ENCODE measurements at regions not wholly inside any gene's neighbourhood (a gene's known extent, or its start where the extent isn't known, plus 50 kb on each side); places are given as distances from the start of the nearest gene placed in this dataset.

DNA sequence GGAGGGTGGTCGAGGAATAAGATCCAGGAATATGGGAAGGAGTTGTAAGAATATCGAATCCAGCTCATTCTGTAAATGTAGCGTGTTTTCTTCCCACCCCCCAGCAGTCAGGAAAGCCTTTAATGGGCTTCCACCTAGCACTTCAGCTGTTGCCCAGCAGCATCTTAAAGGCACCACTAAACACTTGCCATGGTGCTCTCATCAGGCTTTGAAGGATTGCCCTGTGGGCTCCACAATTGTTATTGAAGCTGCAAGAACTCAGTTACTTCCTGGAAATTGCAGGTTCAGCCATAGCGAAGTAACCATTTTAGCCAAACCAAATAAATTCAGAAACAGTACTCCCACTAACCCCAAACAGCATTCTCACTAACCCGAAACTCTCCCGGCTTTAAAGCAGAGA, 511.2 kb downstream of the PLPP3 start:
- no peak for DNase-seq (ENCODE audit: low read depth)
- TF ChIP-seq, protein P1, sequence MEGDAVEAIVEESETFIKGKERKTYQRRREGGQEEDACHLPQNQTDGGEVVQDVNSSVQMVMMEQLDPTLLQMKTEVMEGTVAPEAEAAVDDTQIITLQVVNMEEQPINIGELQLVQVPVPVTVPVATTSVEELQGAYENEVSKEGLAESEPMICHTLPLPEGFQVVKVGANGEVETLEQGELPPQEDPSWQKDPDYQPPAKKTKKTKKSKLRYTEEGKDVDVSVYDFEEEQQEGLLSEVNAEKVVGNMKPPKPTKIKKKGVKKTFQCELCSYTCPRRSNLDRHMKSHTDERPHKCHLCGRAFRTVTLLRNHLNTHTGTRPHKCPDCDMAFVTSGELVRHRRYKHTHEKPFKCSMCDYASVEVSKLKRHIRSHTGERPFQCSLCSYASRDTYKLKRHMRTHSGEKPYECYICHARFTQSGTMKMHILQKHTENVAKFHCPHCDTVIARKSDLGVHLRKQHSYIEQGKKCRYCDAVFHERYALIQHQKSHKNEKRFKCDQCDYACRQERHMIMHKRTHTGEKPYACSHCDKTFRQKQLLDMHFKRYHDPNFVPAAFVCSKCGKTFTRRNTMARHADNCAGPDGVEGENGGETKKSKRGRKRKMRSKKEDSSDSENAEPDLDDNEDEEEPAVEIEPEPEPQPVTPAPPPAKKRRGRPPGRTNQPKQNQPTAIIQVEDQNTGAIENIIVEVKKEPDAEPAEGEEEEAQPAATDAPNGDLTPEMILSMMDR (IDR thresholded peaks at IDR 0.05; ENCODE audit: insufficient read depth, low read depth, low read length, missing control alignments) = no peak
- no peak overlapping the region for H3K4me3 ChIP-seq (ENCODE audit: low read depth, low read length)

DNA sequence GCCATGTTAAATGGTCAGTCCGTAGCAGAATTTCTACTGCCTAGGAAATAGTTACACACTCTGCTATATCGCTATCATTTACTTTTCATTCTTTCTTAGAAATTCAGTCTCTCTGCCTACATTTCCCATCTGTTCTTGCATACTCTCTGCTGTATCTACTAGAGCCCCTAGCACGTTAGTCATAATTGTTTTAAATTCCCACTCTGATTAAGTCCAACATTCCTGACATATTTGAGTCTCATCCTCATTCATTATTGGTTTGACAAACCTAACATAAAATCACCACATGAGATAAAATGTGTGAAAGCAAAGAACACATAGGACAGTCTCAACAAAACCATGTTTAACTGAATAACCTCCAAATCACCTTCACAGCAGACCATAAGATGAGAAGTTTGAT, 513.6 kb downstream of the PLPP3 start:
- TF ChIP-seq, protein P1 (IDR thresholded peaks at IDR 0.05; ENCODE audit: insufficient read depth, low read depth, low read length, missing control alignments) = no peak
- no peak overlapping the region for H3K4me3 ChIP-seq (ENCODE audit: low read depth, low read length)
- no peak for DNase-seq (ENCODE audit: low read depth)

DNA sequence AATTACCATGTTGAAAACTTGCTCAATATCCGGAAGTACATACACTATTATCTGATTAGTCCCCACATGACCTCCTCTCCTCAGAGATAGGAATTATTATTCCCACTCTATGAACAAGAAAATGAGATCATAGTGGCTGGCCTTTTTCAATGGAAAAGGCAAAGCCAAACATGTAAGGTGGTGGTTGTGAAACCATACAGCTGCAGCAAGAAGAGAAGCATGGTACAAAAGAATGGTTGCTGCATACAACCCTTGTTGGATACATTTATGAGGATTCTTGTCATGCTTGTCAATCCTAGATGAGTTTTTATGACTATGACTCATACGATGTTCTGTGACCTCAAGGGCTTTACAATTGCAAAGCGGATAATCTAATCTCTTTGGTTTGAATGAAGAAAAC, 514.7 kb downstream of the PLPP3 start:
- no peak for DNase-seq (ENCODE audit: low read depth)
- TF ChIP-seq, protein P1 (IDR thresholded peaks at IDR 0.05; ENCODE audit: insufficient read depth, low read depth, low read length, missing control alignments) = no peak
- no peak overlapping the region for H3K4me3 ChIP-seq (ENCODE audit: low read depth, low read length)

DNA sequence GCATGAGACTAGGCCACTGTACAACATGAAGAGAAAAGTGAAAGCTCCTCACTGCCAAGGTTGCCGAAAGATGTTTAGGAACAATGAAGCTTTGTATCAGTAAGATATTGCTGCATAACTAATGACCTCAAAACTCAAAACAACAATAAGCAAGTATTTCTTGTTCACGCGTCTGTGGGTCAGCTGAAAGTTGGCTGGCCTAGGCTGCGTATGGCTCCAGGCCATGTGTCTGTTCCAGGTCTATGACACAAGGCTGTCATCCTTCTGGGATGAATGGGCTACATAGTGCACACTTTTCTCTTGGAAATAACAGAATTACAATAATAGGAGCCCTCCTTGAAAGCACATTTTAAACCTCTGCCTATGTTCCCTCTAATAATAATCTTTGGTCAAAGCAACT, 515.9 kb downstream of the PLPP3 start:
- H3K4me3 ChIP-seq (ENCODE audit: low read depth, low read length) = no peak overlapping the region
- TF ChIP-seq, protein P1 (IDR thresholded peaks at IDR 0.05; ENCODE audit: insufficient read depth, low read depth, low read length, missing control alignments) = no peak
- no peak for DNase-seq (ENCODE audit: low read depth)

DNA sequence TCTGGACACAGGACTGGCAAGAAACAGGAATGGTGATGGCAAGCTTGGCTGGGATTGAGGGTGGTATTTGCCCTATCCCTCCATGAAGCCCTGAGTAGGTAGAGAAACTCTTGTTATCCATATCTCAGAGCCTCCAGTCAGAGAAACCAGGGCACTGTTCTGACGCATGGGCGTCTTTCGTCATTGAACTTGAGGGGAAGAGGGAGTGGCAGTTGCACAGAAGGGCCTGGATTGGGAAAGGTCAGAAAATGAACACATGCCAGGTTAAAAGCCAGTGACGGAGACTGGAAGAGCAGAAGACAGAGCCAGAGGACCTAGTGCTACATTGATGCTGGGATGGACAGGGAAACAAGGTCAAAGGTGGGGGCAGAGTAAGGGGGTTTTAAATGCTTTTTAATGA, 516.7 kb downstream of the PLPP3 start:
- TF ChIP-seq, protein P1 (IDR thresholded peaks at IDR 0.05; ENCODE audit: insufficient read depth, low read depth, low read length, missing control alignments) = no peak
- DNase-seq (ENCODE audit: low read depth) = no peak
- no peak overlapping the region for H3K4me3 ChIP-seq (ENCODE audit: low read depth, low read length)

DNA sequence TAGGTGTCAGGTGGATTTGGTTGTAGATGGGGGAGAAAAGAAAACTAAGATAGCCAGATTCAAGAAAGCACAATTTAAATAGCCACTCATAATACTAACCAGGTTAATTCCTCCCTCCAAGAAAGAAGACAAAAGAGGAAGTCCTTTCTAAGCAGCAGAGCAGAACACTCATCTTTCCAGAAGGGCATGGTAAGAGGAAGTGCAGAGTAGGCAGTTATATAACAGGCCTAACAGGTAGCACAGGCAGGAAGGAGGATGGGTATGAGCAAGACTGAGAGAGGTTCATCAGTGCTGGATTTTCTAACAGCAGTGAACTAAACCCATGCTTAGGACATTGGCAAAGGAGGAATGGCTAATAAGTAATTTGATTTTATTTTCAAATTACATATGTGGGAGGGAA, 517.5 kb downstream of the PLPP3 start:
- no peak overlapping the region for H3K4me3 ChIP-seq (ENCODE audit: low read depth, low read length)
- peak; percentile 33 for DNase-seq (ENCODE audit: low read depth)
- TF ChIP-seq, protein P1 (IDR thresholded peaks at IDR 0.05; ENCODE audit: insufficient read depth, low read depth, low read length, missing control alignments) = no peak

DNA sequence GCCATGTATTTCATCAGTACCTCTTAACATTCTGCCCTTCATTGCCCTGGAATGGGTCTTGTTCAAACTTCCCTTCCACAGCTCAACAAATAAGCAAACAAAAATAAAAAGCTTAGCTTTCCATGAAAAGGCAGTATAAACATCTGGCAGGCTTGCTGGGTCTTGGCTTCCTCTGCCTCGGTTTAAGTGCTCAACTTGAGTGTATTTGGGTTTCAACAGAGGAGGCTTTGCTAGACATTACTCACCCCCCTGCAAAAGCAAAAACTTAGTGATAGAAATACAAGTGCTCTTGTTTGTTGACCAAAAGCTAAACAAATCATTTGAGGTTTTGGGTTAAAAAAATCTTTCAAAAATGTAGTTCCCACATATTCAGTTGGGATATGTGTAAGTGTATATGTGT, 518.5 kb downstream of the PLPP3 start:
- H3K4me3 ChIP-seq (ENCODE audit: low read depth, low read length) = no peak overlapping the region
- DNase-seq (ENCODE audit: low read depth) = no peak
- TF ChIP-seq, protein P1 (IDR thresholded peaks at IDR 0.05; ENCODE audit: insufficient read depth, low read depth, low read length, missing control alignments) = no peak
